ENCODE measurements at regions not wholly inside any gene's neighbourhood (a gene's known extent, or its start where the extent isn't known, plus 50 kb on each side); places are given as distances from the start of the nearest gene placed in this dataset.

DNA sequence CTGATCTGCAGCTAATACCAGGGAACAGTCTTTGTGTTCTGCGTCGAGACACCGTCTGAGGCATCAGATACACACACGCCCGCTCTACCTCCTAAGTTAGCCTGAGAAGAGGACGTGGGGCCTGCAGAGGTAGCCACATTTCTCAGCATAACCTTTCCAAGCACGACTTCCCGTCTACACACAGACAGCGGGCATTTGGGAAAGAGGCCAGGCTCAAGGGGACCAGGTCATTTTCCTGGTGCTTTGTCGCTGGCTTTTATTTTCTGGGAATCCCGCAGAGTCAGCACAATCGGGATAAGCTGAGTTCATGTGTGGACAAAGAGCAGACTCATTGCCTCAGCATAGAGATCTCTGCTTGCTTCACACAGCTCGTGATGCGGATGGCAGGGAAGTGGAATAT lies 72.5 kb upstream of the SMYD2 start:
- DNase-seq: no peak

DNA sequence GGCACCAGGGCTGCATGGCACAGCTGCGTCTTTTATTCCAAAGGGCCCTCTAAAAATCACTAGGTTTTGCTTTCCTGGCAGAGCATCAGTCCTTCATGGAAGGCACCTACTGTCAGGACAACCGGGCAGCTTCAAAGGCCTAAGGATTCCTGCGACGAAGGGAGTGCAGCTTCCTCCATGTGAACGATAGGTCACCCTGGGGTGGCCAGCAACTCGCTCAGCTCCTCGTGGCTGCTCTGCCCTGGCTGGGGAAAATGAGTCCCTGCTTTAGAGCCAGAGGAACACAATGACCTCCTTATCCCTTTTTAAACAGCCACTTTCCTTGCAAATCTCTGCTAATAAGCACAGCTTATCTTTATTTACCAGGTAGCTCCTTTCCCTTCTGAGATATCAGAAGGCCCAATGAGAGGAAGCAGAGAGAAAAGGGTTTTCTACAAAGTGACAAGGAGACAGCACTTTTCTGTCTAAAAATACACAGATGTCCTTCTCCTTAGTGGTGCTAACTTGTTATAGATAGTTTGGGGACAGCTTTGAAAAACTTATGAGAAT lies 71.6 kb upstream of the SMYD2 start:
- DNase-seq: no peak

DNA sequence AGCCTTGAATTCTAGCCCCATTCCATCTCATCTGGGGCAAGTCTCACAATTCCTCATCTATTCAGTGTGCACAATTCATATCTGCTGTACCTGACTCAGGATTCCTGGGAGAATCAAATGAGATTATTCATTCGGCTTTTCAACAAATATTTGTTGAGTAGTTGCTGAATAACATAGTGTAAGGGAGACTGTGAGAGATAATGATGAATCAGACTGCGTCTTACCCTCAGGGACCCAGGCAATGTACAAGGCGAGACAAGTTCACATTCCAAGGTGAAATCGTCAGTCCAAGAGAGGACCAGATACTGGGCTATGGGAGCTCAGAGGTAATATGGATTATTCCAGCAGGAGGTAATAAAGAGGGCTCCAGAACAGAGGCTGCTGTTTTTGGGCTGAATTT lies 67.8 kb upstream of the SMYD2 start:
- no peak for DNase-seq

DNA sequence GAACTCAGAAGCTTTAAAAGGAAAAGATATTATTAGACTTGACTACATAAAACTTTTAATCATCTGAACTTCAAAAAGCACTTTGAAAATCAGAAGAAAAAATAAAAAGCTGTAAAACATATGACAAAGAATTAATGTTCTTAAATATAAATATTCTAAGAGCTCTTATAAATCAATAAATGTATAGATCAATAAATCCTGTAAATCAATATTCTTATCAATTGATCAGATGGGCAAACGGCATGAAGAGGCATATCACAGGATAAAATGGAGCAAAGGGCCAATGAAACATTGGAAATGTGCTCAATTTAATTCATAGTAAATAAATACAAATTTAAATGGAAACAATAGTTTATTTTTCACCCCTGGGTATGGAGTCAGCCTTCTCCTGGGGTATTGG lies 66.1 kb upstream of the SMYD2 start:
- no peak for DNase-seq

DNA sequence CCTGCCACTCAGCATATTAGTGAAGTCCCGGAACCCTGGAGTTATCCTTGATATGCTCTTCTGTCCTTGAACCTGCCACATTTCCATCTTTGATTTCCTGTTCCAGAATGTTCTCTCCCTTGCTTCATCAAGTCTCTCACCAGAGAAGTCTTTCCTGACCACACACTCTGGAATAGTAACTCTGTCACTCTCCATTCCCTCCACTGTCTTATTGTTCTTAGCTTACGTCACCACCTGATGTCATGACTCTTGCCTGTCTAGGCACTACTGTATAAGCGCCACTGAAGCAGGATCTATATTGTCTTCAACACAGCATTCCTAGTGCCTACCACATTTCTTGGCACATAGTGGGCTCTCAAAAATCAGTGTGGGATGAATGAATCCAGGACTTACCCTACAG lies 65.4 kb upstream of the SMYD2 start:
- DNase-seq: no peak

DNA sequence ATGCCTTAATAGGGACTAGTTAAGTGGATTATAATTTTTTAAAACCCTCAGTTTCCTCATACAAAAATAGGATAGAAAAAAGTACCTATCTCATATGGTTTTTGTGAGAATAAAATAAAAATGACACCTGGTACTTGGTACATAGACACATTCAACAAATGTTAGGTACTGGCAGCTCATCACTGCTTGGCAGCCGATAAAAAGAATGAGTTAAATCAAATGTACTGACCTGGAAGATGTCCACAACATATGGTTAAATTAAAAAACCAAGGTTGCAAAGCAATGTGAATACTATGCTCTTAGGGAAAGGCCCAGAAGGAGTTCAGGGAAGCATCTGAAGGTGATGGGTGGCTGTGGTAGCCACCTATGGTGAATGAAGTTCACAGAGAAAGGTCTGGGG lies 64.9 kb upstream of the SMYD2 start:
- no peak for DNase-seq

DNA sequence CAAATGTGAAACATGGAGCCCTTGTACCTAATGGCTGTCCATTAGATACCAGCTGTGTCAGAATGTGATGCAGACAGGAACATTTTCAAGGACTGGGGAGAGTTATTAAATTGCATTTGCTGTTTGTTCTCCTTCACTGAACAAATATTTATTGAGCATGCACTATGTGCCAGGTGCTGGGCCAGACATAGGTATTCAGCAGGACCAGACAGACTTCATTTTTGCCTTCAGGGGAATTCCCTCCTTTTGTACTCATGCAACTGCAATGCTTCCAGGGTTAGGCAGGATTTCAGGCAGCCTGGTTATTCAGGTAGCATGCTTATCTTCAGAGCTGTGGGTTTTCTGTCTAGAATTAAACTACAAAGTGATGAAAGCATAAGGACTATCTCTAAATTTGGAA lies 64.2 kb upstream of the SMYD2 start:
- no peak for DNase-seq

DNA sequence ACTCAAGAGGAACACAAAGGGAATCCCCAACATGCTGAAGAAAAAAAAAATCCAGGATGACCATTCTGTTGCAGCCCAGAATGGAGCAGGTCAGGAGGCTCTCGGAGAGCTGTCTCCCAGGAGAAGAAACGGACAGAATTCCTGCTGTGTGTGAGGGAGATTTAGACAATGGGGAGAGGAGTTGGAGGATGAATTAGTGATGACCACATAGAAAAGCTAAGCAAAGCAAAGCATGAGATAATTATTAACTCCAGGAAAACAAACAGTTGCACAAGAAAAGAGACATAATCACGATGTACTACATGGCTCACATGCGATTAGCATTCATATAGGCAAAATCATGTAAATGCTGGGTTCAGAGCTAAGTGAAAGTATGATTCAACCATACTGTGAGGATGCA lies 61.1 kb upstream of the SMYD2 start:
- DNase-seq: no peak

DNA sequence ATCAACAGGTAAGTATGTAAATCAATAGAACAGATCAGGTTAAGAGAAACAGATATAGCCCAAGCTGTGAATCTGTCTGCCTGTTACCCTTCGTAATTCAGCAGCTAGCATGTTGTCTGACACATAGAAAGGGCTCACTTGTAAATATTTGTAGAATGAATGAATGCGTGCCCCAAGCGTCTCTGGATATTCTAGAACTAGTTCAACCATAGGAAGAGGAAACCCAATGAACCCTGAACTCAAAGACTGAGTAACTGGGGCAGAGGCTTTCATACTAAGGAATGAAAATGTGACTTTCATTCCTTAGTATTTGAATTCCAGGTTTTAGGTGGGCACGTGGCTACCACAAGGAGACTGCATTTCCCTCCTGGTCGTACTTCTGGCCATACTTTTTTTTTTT lies 60.1 kb upstream of the SMYD2 start:
- DNase-seq: no peak

DNA sequence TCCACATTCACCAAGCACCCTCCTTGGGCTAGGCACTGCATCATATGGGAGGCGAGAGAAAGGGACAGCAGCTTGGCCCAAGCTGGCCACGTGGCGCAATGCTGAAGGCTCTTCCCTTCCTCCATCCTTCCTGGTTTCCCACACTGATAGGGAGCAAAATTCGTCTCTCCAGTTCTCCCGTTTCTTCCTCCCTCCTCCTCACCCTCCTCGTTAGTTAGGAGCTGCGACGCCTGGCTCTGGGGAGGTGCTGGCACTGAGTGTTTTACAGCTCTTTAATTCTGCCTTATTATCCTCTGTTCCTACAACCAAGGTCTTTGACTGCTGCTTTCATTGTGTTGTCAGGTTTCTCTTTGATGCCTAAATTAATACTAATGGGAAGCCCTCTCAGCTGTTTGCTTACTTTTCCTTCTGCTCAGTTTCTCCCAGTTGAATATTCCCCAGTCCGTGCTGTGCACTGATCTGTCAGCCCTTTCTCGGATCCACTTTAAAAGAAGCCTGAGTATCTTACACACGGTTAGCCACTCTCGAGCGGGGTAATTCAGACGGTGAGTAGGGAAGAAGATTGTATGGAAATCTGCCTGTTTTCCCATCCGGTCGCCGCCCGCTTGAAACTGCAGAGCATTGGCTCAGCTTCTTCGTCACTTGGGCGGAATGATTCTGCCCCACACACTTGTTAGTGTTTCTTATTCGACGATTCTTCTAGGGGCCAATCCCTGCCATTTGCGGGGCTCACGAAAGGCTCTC lies 56.2 kb upstream of the SMYD2 start:
- DNase-seq: peak; percentile 28

DNA sequence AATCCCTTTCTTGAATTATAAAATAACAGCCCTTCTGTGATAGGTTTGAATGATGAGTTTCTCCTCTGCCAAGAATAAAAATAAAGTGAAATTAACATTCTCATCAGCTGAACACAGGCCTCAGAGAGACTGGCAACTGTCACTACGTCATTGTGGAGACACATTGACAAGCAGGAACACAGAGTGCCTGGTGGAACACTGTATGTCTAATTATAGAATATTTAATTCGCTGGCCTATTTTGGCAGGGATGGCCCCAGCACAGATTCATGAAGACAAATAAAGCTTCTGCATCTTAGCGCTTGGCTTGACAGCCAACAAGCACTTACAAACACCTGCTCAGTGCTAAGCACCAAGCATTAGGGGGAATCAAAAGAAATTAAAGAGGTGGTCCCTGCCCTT lies 52.0 kb upstream of the SMYD2 start:
- DNase-seq: peak; percentile 82

DNA sequence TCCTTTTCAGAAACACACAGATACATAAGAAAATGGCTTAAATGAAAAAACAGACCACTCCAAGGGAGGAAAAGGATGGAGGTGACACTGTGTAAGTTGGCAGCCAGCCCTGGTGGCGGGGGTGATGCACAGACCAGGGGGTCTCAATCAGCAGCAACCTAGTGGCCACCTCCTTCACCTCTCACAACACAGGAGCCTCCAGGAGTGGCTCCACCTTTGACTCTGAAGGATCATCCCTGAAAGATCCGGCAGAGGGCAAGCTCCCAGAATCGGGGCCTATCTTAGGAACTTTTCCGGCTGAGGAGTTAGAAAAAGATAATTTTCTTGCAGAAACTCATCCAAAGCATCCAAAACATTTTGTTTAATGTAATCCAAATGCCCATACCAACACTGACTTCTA lies 51.2 kb upstream of the SMYD2 start:
- DNase-seq: no peak

Measured in tongue (tissue), 1 donor.